ENCODE measurements at regions not wholly inside any gene's neighbourhood (a gene's known extent, or its start where the extent isn't known, plus 50 kb on each side); places are given as distances from the start of the nearest gene placed in this dataset.

DNA sequence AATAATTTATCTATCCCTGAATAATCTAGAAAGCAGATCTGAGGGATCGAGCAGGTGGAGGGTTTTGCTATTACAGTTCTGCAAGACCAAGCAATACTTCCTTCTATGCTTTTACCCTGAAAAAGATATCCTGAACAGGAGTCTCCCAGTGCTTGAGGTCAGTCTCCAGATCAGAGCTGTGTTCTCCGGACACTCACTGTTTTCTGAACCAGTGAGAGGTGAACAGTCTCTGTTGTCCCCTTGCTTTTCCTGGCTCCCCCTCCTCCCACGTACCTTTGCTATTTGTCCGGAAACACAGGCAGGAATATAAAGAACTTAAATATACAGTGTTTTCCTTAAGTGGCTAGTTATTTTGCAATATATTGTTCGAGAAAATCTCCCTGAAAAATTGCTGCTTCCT lies 116.6 kb downstream of the ATXN3L start:
- TF ChIP-seq, protein P1, sequence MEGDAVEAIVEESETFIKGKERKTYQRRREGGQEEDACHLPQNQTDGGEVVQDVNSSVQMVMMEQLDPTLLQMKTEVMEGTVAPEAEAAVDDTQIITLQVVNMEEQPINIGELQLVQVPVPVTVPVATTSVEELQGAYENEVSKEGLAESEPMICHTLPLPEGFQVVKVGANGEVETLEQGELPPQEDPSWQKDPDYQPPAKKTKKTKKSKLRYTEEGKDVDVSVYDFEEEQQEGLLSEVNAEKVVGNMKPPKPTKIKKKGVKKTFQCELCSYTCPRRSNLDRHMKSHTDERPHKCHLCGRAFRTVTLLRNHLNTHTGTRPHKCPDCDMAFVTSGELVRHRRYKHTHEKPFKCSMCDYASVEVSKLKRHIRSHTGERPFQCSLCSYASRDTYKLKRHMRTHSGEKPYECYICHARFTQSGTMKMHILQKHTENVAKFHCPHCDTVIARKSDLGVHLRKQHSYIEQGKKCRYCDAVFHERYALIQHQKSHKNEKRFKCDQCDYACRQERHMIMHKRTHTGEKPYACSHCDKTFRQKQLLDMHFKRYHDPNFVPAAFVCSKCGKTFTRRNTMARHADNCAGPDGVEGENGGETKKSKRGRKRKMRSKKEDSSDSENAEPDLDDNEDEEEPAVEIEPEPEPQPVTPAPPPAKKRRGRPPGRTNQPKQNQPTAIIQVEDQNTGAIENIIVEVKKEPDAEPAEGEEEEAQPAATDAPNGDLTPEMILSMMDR (IDR thresholded peaks at IDR 0.05), result no peak
- POLR2A ChIA-PET, result no interaction called here
- DNase-seq (no peak), ATAC-seq (no peak)
- no peak overlapping the region for H3K27ac Mint-ChIP-seq
- no peaks in the 10 kb centered on the region for H3K4me1 Mint-ChIP-seq (ENCODE audit: low read depth)
- CTCF ChIA-PET, result no interaction called here
- no peaks in the 10 kb centered on the region for H3K36me3 Mint-ChIP-seq (ENCODE audit: low read depth)
- intact Hi-C loops (cut with micrococcal nuclease), result no loop called here
- H3K9me3 Mint-ChIP-seq, result no peaks in the 10 kb centered on the region
- H3K4me3 Mint-ChIP-seq, result no peak overlapping the region
- H3K27me3 Mint-ChIP-seq, result no peaks in the 10 kb centered on the region

DNA sequence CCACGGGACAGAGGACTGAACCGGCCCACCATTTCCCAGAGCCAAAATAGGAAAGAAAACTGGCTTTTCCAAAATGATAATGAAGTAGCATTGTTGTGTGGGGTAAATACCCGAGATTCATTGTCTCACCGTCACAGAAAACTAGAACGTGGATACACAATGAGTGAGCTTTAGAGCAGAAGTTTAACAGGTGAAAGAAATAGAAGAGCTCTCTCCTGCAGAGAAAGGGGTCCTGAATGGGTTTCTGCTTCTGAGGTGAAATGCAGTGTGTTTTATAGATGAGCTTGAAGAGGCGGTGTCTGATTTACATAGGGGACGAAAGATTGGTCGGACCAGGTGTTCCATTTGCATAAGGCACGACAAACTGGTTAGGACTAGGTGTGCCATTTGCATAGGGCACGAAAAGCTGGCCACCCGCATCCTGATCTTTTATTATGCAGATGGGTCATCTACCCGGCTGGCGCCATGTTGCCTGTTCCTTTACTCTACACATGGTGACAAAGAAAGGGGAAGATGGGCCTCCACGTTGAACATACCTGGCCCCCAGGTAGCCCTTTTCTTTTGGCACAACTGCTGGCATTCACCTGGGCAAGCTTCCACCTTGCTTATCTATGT lies 118.1 kb downstream of the ATXN3L start:
- no peaks in the 10 kb centered on the region for H3K27me3 Mint-ChIP-seq
- CTCF ChIA-PET, result interaction anchor here (0.7 kb wide), 1 partner anchor 16 kb away, joined by 3 read pairs; no protein-coding TSS in a partner anchor
- TF ChIP-seq, protein P1 (IDR thresholded peaks at IDR 0.05), result no peak
- H3K36me3 Mint-ChIP-seq (ENCODE audit: low read depth), result no peaks in the 10 kb centered on the region
- ATAC-seq (no peak), DNase-seq (no peak)
- H3K27ac Mint-ChIP-seq, result no peak overlapping the region
- POLR2A ChIA-PET, result no interaction called here
- intact Hi-C loops (cut with micrococcal nuclease), result no loop called here
- H3K4me3 Mint-ChIP-seq, result no peak overlapping the region
- peaks cover 4% of the 10 kb centered on the region for H3K4me1 Mint-ChIP-seq (ENCODE audit: low read depth)
- H3K9me3 Mint-ChIP-seq, result no peaks in the 10 kb centered on the region

- Mint-ChIP-seq H3K4me3 (no peak overlapping the region), H3K27ac (no peak overlapping the region), H3K36me3 (ENCODE audit: low read depth) (no peaks in the 10 kb centered on the region), H3K9me3 (no peaks in the 10 kb centered on the region), H3K4me1 (ENCODE audit: low read depth) (peaks cover 4% of the 10 kb centered on the region), H3K27me3 (no peaks in the 10 kb centered on the region)
- POLR2A ChIA-PET, result no interaction called here
- ATAC-seq, result no peak
- TF ChIP-seq, protein P1 (IDR thresholded peaks at IDR 0.05), result no peak
- CTCF ChIA-PET, result interaction anchor here (0.5 kb wide), 1 partner anchor 20 kb away, joined by 3 read pairs; no protein-coding TSS in a partner anchor
- intact Hi-C loops (cut with micrococcal nuclease), result no loop called here
- no peak for DNase-seq
These were observed 119.5 kb downstream of the ATXN3L start for GRCh38 chrX:13200398-13200797.

DNA sequence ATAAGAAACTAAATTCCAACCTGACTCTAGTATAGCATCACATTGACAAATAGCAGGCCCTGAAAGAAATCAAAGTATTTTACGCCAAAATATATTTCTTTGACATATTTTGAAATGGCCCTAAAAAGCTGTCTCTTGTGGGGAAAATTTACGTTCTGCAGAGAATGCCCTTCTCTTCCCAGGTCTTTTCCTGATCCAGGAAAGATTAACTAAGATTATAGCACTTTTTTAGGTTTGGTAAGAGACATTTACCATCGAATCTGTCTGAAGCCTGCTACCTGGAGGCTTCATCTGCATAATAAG lies 121.1 kb downstream of the ATXN3L start:
- intact Hi-C loops (cut with micrococcal nuclease), result no loop called here
- H3K4me3 Mint-ChIP-seq, result no peak overlapping the region
- ATAC-seq (no peak), DNase-seq (no peak)
- H3K27me3 Mint-ChIP-seq, result no peaks in the 10 kb centered on the region
- no peaks in the 10 kb centered on the region for H3K9me3 Mint-ChIP-seq
- peaks cover 5% of the 10 kb centered on the region for H3K4me1 Mint-ChIP-seq (ENCODE audit: low read depth)
- H3K27ac Mint-ChIP-seq, result no peak overlapping the region
- H3K36me3 Mint-ChIP-seq (ENCODE audit: low read depth), result no peaks in the 10 kb centered on the region
- ChIA-PET POLR2A (no interaction called here), CTCF (no interaction called here)
- TF ChIP-seq, protein P1 (IDR thresholded peaks at IDR 0.05), result no peak

DNA sequence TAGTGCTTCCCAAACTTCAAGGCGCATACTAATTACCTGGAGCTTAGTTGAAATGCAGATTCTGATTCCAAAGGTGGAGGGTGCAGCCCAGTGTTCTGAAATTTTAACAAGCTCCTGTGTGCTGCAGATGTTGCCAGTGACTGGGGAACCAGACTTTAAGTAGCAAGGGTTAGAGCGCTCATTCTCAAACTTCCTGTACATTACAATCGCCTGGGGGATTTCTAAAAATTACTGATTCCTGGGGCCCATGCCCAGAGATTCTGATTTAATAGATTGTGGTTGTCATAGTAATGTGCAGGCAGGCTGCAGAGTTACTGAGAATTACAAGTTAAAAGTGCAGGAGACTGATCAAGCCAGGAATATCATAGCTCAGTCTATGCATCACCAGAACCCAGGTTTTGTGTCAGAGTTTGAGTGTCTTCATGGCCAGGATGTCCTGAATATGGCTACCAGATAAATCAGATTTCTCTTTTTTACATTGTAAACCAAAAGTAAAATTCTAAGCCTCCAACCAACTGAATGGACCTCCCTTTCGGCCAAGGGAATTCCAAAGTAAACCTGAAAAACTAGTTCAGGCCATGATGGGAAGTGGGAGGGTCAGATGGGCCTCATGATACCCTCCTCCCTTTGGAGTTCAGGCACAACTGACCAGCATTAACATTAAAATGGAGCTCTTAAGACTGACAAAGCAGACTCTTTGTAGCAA lies 121.6 kb downstream of the ATXN3L start:
- POLR2A ChIA-PET, result no interaction called here
- H3K27me3 Mint-ChIP-seq, result no peaks in the 10 kb centered on the region
- TF ChIP-seq, protein P1 (IDR thresholded peaks at IDR 0.05), result no peak
- CTCF ChIA-PET, result no interaction called here
- no peaks in the 10 kb centered on the region for H3K9me3 Mint-ChIP-seq
- no peaks in the 10 kb centered on the region for H3K36me3 Mint-ChIP-seq (ENCODE audit: low read depth)
- DNase-seq (no peak), ATAC-seq (no peak)
- H3K27ac Mint-ChIP-seq, result no peak overlapping the region
- H3K4me3 Mint-ChIP-seq, result no peak overlapping the region
- peaks cover 5% of the 10 kb centered on the region for H3K4me1 Mint-ChIP-seq (ENCODE audit: low read depth)
- intact Hi-C loops (cut with micrococcal nuclease), result no loop called here
